ENCODE measurements at regions not wholly inside any gene's neighbourhood (a gene's known extent, or its start where the extent isn't known, plus 50 kb on each side); places are given as distances from the start of the nearest gene placed in this dataset.

GRCh38 chr1:89462250-89462649, 62.4 kb upstream of the LRRC8B start:
- ChIA-PET CTCF (interaction anchor here (1.8 kb wide), 1 partner anchor 21 kb away, joined by 4 read pairs; no protein-coding TSS in a partner anchor), POLR2A (no interaction called here)
- DNase-seq (ENCODE audit: low read depth, low spot score), result no peak
- Histone ChIP-seq H3K27ac (ENCODE audit: low read depth, low read length) (no peak overlapping the region), H3K4me3 (ENCODE audit: low read depth, low read length) (no peak overlapping the region), H3K9me3 (ENCODE audit: control insufficient read depth, insufficient read depth, low read length) (no peaks in the 10 kb centered on the region), H3K27me3 (ENCODE audit: control insufficient read depth, insufficient read depth, low read length) (peaks cover 2% of the 10 kb centered on the region)
- TF ChIP-seq, protein P1, sequence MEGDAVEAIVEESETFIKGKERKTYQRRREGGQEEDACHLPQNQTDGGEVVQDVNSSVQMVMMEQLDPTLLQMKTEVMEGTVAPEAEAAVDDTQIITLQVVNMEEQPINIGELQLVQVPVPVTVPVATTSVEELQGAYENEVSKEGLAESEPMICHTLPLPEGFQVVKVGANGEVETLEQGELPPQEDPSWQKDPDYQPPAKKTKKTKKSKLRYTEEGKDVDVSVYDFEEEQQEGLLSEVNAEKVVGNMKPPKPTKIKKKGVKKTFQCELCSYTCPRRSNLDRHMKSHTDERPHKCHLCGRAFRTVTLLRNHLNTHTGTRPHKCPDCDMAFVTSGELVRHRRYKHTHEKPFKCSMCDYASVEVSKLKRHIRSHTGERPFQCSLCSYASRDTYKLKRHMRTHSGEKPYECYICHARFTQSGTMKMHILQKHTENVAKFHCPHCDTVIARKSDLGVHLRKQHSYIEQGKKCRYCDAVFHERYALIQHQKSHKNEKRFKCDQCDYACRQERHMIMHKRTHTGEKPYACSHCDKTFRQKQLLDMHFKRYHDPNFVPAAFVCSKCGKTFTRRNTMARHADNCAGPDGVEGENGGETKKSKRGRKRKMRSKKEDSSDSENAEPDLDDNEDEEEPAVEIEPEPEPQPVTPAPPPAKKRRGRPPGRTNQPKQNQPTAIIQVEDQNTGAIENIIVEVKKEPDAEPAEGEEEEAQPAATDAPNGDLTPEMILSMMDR (IDR thresholded peaks at IDR 0.05; ENCODE audit: low read depth, low read length), result no peak

- Histone ChIP-seq H3K9me3 (ENCODE audit: control insufficient read depth, insufficient read depth, low read length) (no peaks in the 10 kb centered on the region), H3K27ac (ENCODE audit: low read depth, low read length) (no peak overlapping the region), H3K27me3 (ENCODE audit: control insufficient read depth, insufficient read depth, low read length) (peaks cover 2% of the 10 kb centered on the region), H3K4me3 (ENCODE audit: low read depth, low read length) (no peak overlapping the region)
- ChIA-PET POLR2A (no interaction called here), CTCF (no interaction called here)
- no peak for DNase-seq (ENCODE audit: low read depth, low spot score)
- TF ChIP-seq, protein P1 (IDR thresholded peaks at IDR 0.05; ENCODE audit: low read depth, low read length), result no peak
These were observed 60.6 kb upstream of the LRRC8B start for GRCh38 chr1:89464008-89464407.

- CTCF ChIA-PET, result no interaction called here
- TF ChIP-seq, protein P1 (IDR thresholded peaks at IDR 0.05; ENCODE audit: low read depth, low read length), result no peak
- no peak for DNase-seq (ENCODE audit: low read depth, low spot score)
- POLR2A ChIA-PET, result no interaction called here
- no peaks in the 10 kb centered on the region for H3K9me3 ChIP-seq (ENCODE audit: control insufficient read depth, insufficient read depth, low read length)
- H3K4me3 ChIP-seq (ENCODE audit: low read depth, low read length), result no peak overlapping the region
- no peak overlapping the region for H3K27ac ChIP-seq (ENCODE audit: low read depth, low read length)
- peaks cover 2% of the 10 kb centered on the region for H3K27me3 ChIP-seq (ENCODE audit: control insufficient read depth, insufficient read depth, low read length)
These were observed 59.4 kb upstream of the LRRC8B start for GRCh38 chr1:89465201-89465600.

GRCh38 chr1:89466307-89466930, 58.2 kb upstream of the LRRC8B start:
- DNase-seq (ENCODE audit: low read depth, low spot score), result no peak
- CTCF ChIA-PET, result interaction anchor here (1.3 kb wide), 1 partner anchor 296 kb away, joined by 3 read pairs; no protein-coding TSS in a partner anchor
- POLR2A ChIA-PET, result no interaction called here
- no peak overlapping the region for H3K4me3 ChIP-seq (ENCODE audit: low read depth, low read length)
- peaks cover 2% of the 10 kb centered on the region for H3K27me3 ChIP-seq (ENCODE audit: control insufficient read depth, insufficient read depth, low read length)
- H3K27ac ChIP-seq (ENCODE audit: low read depth, low read length), result no peak overlapping the region
- no peaks in the 10 kb centered on the region for H3K9me3 ChIP-seq (ENCODE audit: control insufficient read depth, insufficient read depth, low read length)
- TF ChIP-seq, protein P1 (IDR thresholded peaks at IDR 0.05; ENCODE audit: low read depth, low read length), result no peak

DNA sequence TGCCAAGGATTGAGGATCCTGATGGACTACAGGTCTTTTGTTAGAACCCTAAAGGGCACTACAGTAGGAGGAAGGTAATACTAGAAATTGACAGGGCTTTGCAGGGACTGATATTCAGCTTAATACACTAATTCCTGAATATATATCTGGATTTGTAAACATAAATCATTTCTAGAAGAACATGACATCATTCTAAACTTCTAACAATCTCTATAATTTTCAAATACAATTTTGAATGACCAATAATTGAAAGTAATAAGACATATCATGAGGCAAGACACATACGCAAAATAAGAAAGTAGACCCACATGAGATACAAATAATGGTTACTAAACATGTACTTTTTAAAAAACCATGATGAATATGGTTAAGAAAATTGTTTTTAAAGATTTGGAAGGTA, 52.4 kb upstream of the LRRC8B start:
- CTCF ChIA-PET, result interaction anchor here (0.6 kb wide), 1 partner anchor 121 kb away, joined by 4 read pairs; no protein-coding TSS in a partner anchor

More for the DNA sequence above, 52.4 kb upstream of the LRRC8B start:
- TF ChIP-seq, protein P1 (IDR thresholded peaks at IDR 0.05; ENCODE audit: low read depth, low read length), result no peak
- no peak overlapping the region for H3K4me3 ChIP-seq (ENCODE audit: low read depth, low read length)
- POLR2A ChIA-PET, result no interaction called here
- H3K9me3 ChIP-seq (ENCODE audit: control insufficient read depth, insufficient read depth, low read length), result no peaks in the 10 kb centered on the region
- DNase-seq (ENCODE audit: low read depth, low spot score), result no peak
- no peak overlapping the region for H3K27ac ChIP-seq (ENCODE audit: low read depth, low read length)
- peaks cover 3% of the 10 kb centered on the region for H3K27me3 ChIP-seq (ENCODE audit: control insufficient read depth, insufficient read depth, low read length)
